PC-3 (cell line): ENCODE measurements at regions not wholly inside any gene's neighbourhood (a gene's known extent, or its start where the extent isn't known, plus 50 kb on each side); places are given as distances from the start of the nearest gene placed in this dataset.

Source experiments
- ATAC-seq: fragments of 200-7000 bp; cut with Tn5 transposase; 2 replicates; pipeline ENCODE4 v1.9.1; 2020; ENCODE audit warnings: mild to moderate bottlenecking, moderate library complexity
- BruUV-seq: library from RNA; stranded (reverse); fragments of 400-500 nt; replicated peaks from 2 replicates; lab custom pipeline; 2021; lab: Mats Ljungman, UMichigan
- CTCF ChIA-PET: fragments of 300-600 bp; sonication (Branson Sonifier 250); formaldehyde crosslinking; loops from one replicate; lab custom pipeline; 2022; ENCODE audit warnings: antibody characterized with exemption; lab: Charles Lee
- POLR2A ChIA-PET: fragments of 300-600 bp; sonication (Branson Sonifier 250); formaldehyde crosslinking; loops from one replicate; lab custom pipeline; 2022; ENCODE audit warnings: antibody characterized with exemption; ENCODE audit not compliant: unreplicated experiment; lab: Charles Lee
- DNase-seq: peaks from one replicate; pipeline ENCODE4 v3.0.0-alpha.2; 2015
- H2AFZ ChIP-seq: fragments of 300-600 bp; sonication (generic); 2 replicates; pipeline ENCODE4 v1.6.0; 2016; ENCODE audit warnings: antibody characterized with exemption, low read length
- H3F3A ChIP-seq: fragments of 300-600 bp; sonication (generic); one replicate; pipeline ENCODE4 v1.6.0; 2017; ENCODE audit warnings: antibody characterized with exemption, low read length, control low read depth, mild to moderate bottlenecking; ENCODE audit not compliant: unreplicated experiment
- H3K27ac ChIP-seq: fragments of 300-600 bp; sonication (generic); 2 replicates; pipeline ENCODE4 v1.5.1; 2016; ENCODE audit warnings: mild to moderate bottlenecking, low read length
- H3K27me3 ChIP-seq: fragments of 300-600 bp; sonication (generic); 2 replicates; pipeline ENCODE4 v1.6.1; 2016; ENCODE audit warnings: low read length, mixed read lengths
- H3K36me3 ChIP-seq: fragments of 300-600 bp; sonication (generic); 2 replicates; pipeline ENCODE4 v1.6.1; 2016; ENCODE audit warnings: low read depth, mixed run types, low read length, mixed read lengths
- H3K4me1 ChIP-seq: fragments of 300-600 bp; sonication (generic); 2 replicates; pipeline ENCODE4 v1.5.1; 2016; ENCODE audit warnings: low read length; ENCODE audit not compliant: insufficient read depth
- H3K4me2 ChIP-seq: fragments of 300-600 bp; sonication (generic); 2 replicates; pipeline ENCODE4 v1.6.0; 2016; ENCODE audit warnings: low read length
- H3K4me3 ChIP-seq: fragments of 300-600 bp; sonication (generic); 2 replicates; pipeline ENCODE4 v1.5.1; 2016; ENCODE audit warnings: mild to moderate bottlenecking, low read length, mixed read lengths
- H3K79me2 ChIP-seq: fragments of 300-600 bp; sonication (generic); 2 replicates; pipeline ENCODE4 v1.6.1; 2017; ENCODE audit warnings: low read length, mixed read lengths
- H3K9ac ChIP-seq: fragments of 300-600 bp; sonication (generic); 2 replicates; pipeline ENCODE4 v1.6.0; 2016; ENCODE audit warnings: mild to moderate bottlenecking, low read length
- H3K9me2 ChIP-seq: fragments of 300-600 bp; sonication (generic); replicated peaks from 2 replicates; pipeline ENCODE4 v1.6.1; 2016; ENCODE audit warnings: mixed run types, low read length, mixed read lengths
- H3K9me3 ChIP-seq: fragments of 300-600 bp; sonication (generic); 2 replicates; pipeline ENCODE4 v1.6.1; 2016; ENCODE audit warnings: low read length, mixed read lengths
- H4K20me1 ChIP-seq: fragments of 300-600 bp; sonication (generic); 2 replicates; pipeline ENCODE4 v1.6.1; 2016; ENCODE audit warnings: low read length, mixed read lengths
- EZH2 ChIP-seq: fragments of 300-600 bp; sonication (generic); IDR thresholded peaks from one replicate; pipeline ENCODE4 v1.6.1; 2017; ENCODE audit warnings: antibody characterized with exemption, mild to moderate bottlenecking, low read length; ENCODE audit not compliant: unreplicated experiment
- EZH2phosphoT487 ChIP-seq: fragments of 300-600 bp; sonication (generic); IDR thresholded peaks from 2 replicates; pipeline ENCODE4 v1.6.1; 2018; ENCODE audit warnings: mild to moderate bottlenecking, antibody characterized with exemption, low read length, borderline replicate concordance
- intact Hi-C: fragments of 100-400 bp; cut with micrococcal nuclease; formaldehyde crosslinking; loops from 2 replicates; pipeline ENCODE4 v1.9.0; 2023
- TF ChIP-seq, protein P1 (sequence below): fragments of 300-600 bp; sonication (generic); conservative IDR thresholded peaks from 2 replicates; pipeline ENCODE4 v1.5.1; 2017; ENCODE audit warnings: antibody characterized with exemption, low read depth, mild to moderate bottlenecking, low read length

DNA sequence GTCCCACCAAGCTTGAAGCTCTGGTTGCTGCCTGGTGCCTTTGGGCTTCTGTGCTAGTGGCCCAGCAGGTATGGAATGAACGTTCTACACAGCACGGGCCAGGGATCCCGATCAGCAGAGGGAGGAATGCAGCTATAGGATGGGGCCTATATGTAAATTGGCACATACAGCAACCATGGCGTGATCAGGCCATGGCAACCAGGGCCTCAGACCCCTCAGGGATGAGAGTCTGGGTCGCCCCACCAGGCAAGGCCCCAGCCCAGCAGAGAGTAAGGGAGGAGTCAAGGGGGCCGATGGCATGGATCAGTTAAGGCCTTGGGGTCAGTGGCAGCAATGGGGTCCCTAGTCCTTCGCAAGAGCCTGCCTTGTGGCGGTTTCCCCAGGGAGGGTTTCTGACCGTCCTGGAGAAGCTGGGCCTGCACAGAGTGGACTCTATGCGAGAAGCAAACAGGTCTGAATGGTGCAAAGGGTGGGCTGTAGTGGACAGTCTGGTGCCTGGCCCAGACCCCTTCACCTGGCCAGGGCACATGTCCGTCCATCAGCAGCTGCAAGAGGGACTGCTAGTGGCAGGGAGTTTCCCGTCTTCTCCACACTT is 98.2 kb upstream of the SLC22A11 start:
- H3F3A ChIP-seq = no peaks in the 10 kb centered on the region
- ChIA-PET CTCF (no interaction called here), POLR2A (no interaction called here)
- H3K36me3 ChIP-seq = no peaks in the 10 kb centered on the region
- BruUV-seq = no TSS peak
- no peak for DNase-seq
- H2AFZ ChIP-seq = no peak overlapping the region
- H3K27me3 ChIP-seq = peaks cover 14% of the 10 kb centered on the region; the same call in 1 of the 2 replicates
- no peaks in the 10 kb centered on the region for H3K9me3 ChIP-seq
- H3K9me2 ChIP-seq = no peaks in the 10 kb centered on the region
- TF ChIP-seq EZH2phosphoT487 (no peak), EZH2 (no peak)
- TF ChIP-seq, protein P1, sequence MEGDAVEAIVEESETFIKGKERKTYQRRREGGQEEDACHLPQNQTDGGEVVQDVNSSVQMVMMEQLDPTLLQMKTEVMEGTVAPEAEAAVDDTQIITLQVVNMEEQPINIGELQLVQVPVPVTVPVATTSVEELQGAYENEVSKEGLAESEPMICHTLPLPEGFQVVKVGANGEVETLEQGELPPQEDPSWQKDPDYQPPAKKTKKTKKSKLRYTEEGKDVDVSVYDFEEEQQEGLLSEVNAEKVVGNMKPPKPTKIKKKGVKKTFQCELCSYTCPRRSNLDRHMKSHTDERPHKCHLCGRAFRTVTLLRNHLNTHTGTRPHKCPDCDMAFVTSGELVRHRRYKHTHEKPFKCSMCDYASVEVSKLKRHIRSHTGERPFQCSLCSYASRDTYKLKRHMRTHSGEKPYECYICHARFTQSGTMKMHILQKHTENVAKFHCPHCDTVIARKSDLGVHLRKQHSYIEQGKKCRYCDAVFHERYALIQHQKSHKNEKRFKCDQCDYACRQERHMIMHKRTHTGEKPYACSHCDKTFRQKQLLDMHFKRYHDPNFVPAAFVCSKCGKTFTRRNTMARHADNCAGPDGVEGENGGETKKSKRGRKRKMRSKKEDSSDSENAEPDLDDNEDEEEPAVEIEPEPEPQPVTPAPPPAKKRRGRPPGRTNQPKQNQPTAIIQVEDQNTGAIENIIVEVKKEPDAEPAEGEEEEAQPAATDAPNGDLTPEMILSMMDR = no peak
- intact Hi-C loops = no loop called here
- H3K4me1 ChIP-seq = no peaks in the 10 kb centered on the region
- H4K20me1 ChIP-seq = no peaks in the 10 kb centered on the region
- no peak overlapping the region for H3K27ac ChIP-seq
- no peak overlapping the region for H3K4me2 ChIP-seq
- H3K9ac ChIP-seq = no peak overlapping the region
- no peaks in the 10 kb centered on the region for H3K79me2 ChIP-seq
- H3K4me3 ChIP-seq = no peak overlapping the region
- ATAC-seq = no peak

DNA sequence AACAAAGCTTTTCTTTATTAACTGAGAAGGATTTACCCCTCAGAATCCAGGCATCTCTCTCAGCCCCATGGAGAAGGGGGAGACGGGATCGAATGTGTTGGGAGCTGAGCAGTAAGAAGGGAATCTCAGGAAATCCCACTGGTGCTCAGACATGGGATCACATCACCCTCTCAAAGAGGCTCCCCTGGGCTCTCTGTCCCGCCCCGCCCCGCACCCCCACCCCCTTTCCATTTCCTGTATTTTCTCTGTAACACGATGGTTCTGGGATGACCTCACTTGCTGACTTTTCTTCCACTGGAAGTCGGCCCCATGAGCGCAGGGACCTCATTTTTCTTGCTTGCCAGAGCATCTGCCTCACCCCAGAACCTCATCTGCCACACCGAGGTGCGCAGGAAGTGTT is 96.7 kb upstream of the SLC22A11 start:
- ATAC-seq (no peak), DNase-seq (no peak)
- intact Hi-C loops = no loop called here
- no peaks in the 10 kb centered on the region for H4K20me1 ChIP-seq
- no peak overlapping the region for H3K4me3 ChIP-seq
- no peaks in the 10 kb centered on the region for H3F3A ChIP-seq
- H3K9me3 ChIP-seq = no peaks in the 10 kb centered on the region
- H3K36me3 ChIP-seq = no peaks in the 10 kb centered on the region
- no peaks in the 10 kb centered on the region for H3K79me2 ChIP-seq
- no peaks in the 10 kb centered on the region for H3K4me1 ChIP-seq
- no peak overlapping the region for H3K27ac ChIP-seq
- peaks cover 19% of the 10 kb centered on the region; the same call in 1 of the 2 replicates for H3K27me3 ChIP-seq
- no peak overlapping the region for H2AFZ ChIP-seq
- no peaks in the 10 kb centered on the region for H3K9me2 ChIP-seq
- H3K4me2 ChIP-seq = no peak overlapping the region
- ChIA-PET POLR2A (no interaction called here), CTCF (no interaction called here)
- BruUV-seq = no TSS peak
- H3K9ac ChIP-seq = no peak overlapping the region
- TF ChIP-seq EZH2phosphoT487 (no peak), EZH2 (no peak)
- TF ChIP-seq, protein P1 = no peak

DNA sequence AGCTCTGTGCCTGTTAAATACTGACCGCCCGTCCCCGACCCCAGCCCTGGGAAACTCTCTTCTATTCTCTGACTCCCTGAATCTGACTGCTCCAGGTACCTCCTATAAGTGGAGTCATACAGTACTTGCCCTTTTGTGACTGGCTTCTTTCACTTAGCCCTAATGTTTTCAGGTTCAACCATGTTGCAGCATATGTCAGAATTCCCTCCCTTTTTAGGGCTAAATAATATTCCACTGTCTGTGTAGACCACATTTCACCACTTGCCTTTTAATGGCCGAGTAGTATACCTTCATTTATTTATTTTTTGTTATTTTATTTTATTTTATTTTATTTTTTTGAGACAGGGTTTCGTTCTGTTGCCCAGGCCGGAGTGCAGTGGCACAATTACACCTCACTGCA is 96.1 kb upstream of the SLC22A11 start:
- POLR2A ChIA-PET = no interaction called here
- ATAC-seq = no peak

More for the DNA sequence above, 96.1 kb upstream of the SLC22A11 start:
- no TSS peak for BruUV-seq
- TF ChIP-seq EZH2phosphoT487 = no peak
- no peak overlapping the region for H2AFZ ChIP-seq
- no peak overlapping the region for H3K27ac ChIP-seq
- H3K36me3 ChIP-seq = no peaks in the 10 kb centered on the region
- H3K27me3 ChIP-seq = peaks cover 23% of the 10 kb centered on the region; the same call in 1 of the 2 replicates
- no peak for DNase-seq
- H3K4me3 ChIP-seq = no peak overlapping the region
- no peaks in the 10 kb centered on the region for H3K79me2 ChIP-seq
- no peaks in the 10 kb centered on the region for H3K4me1 ChIP-seq
- no peaks in the 10 kb centered on the region for H3F3A ChIP-seq
- CTCF ChIA-PET = no interaction called here
- intact Hi-C loops = no loop called here
- no peaks in the 10 kb centered on the region for H4K20me1 ChIP-seq
- H3K9me3 ChIP-seq = no peaks in the 10 kb centered on the region
- H3K9ac ChIP-seq = no peak overlapping the region
- H3K4me2 ChIP-seq = no peak overlapping the region
- H3K9me2 ChIP-seq = no peaks in the 10 kb centered on the region
